Karpas-422 (cell line): ENCODE measurements at regions not wholly inside any gene's neighbourhood (a gene's known extent, or its start where the extent isn't known, plus 50 kb on each side); places are given as distances from the start of the nearest gene placed in this dataset.

Experiments used
- DNase-seq: peaks from one replicate; pipeline ENCODE4 v3.0.0-alpha.2; 2015
- H2AFZ ChIP-seq: fragments of 200-600 bp; sonication (generic); 2 replicates; pipeline ENCODE4 v1.6.1; 2014; ENCODE audit warnings: antibody characterized with exemption, low read length, mixed read lengths
- H3K27ac ChIP-seq: fragments of 200-600 bp; sonication (generic); 2 replicates; pipeline ENCODE4 v1.5.1; 2014; ENCODE audit warnings: mild to moderate bottlenecking, low read length, moderate library complexity
- H3K27me3 ChIP-seq: fragments of 200-600 bp; sonication (generic); 2 replicates; pipeline ENCODE4 v1.6.1; 2014; ENCODE audit warnings: low read length, mixed read lengths
- H3K36me3 ChIP-seq: fragments of 200-600 bp; sonication (generic); 2 replicates; pipeline ENCODE4 v1.6.1; 2014; ENCODE audit warnings: low read length, mixed read lengths; ENCODE audit not compliant: insufficient read depth
- H3K4me1 ChIP-seq: fragments of 200-600 bp; sonication (generic); 2 replicates; pipeline ENCODE4 v1.6.1; 2014; ENCODE audit warnings: mild to moderate bottlenecking, low read length, mixed read lengths
- H3K4me2 ChIP-seq: fragments of 200-600 bp; sonication (generic); 2 replicates; pipeline ENCODE4 v1.6.1; 2014; ENCODE audit warnings: low read length, low read depth, mild to moderate bottlenecking; ENCODE audit not compliant: poor library complexity, severe bottlenecking
- H3K4me3 ChIP-seq: fragments of 200-600 bp; sonication (generic); 2 replicates; pipeline ENCODE4 v1.5.1; 2014; ENCODE audit warnings: mild to moderate bottlenecking, antibody characterized with exemption, low read length, mixed read lengths
- H3K79me2 ChIP-seq: fragments of 200-600 bp; sonication (generic); 2 replicates; pipeline ENCODE4 v1.6.1; 2014; ENCODE audit warnings: mild to moderate bottlenecking, low read length, mixed read lengths
- H3K9ac ChIP-seq: fragments of 200-600 bp; sonication (generic); 2 replicates; pipeline ENCODE4 v1.6.0; 2014; ENCODE audit warnings: low read length
- H3K9me2 ChIP-seq: fragments of 200-600 bp; sonication (generic), shearing (Covaris generic); replicated peaks from 2 replicates; pipeline ENCODE4 v1.6.0; 2014; ENCODE audit warnings: mild to moderate bottlenecking, low read length, moderate library complexity; ENCODE audit not compliant: insufficient read depth
- H3K9me3 ChIP-seq: fragments of 300-700, 200-600 bp; sonication (generic); 2 replicates; pipeline ENCODE4 v1.6.1; 2014; ENCODE audit warnings: low read length, mixed read lengths
- H4K20me1 ChIP-seq: fragments of 200-600 bp; sonication (generic); 2 replicates; pipeline ENCODE4 v1.6.1; 2014; ENCODE audit warnings: mild to moderate bottlenecking, antibody characterized with exemption, low read length, low read depth; ENCODE audit not compliant: insufficient read depth

GRCh38 chr13:34708566-34709313, 233.3 kb upstream of the NBEA start:
- Histone ChIP-seq H3K9me2 (no peaks in the 10 kb centered on the region), H3K9me3 (no peaks in the 10 kb centered on the region), H3K27ac (no peak overlapping the region), H3K79me2 (no peaks in the 10 kb centered on the region), H3K4me3 (no peak overlapping the region), H3K27me3 (no peaks in the 10 kb centered on the region), H3K4me1 (no peaks in the 10 kb centered on the region), H4K20me1 (no peaks in the 10 kb centered on the region), H3K4me2 (no peak overlapping the region), H2AFZ (no peak overlapping the region), H3K36me3 (no peaks in the 10 kb centered on the region), H3K9ac (no peak overlapping the region)
- no peak for DNase-seq

GRCh38 chr13:34719060-34719875, 222.8 kb upstream of the NBEA start:
- Histone ChIP-seq H3K4me2 (no peak overlapping the region), H3K4me3 (no peak overlapping the region), H3K27me3 (no peaks in the 10 kb centered on the region), H3K36me3 (no peaks in the 10 kb centered on the region), H3K4me1 (no peaks in the 10 kb centered on the region), H3K27ac (no peak overlapping the region), H4K20me1 (no peaks in the 10 kb centered on the region), H3K79me2 (no peaks in the 10 kb centered on the region), H3K9me3 (no peaks in the 10 kb centered on the region), H2AFZ (no peak overlapping the region), H3K9ac (no peak overlapping the region), H3K9me2 (no peaks in the 10 kb centered on the region)
- DNase-seq, result no peak

- no peak for DNase-seq
- no peak overlapping the region for H3K4me3 ChIP-seq
Measured at GRCh38 chr13:34720618-34721017, 221.5 kb upstream of the NBEA start.

GRCh38 chr13:34721631-34722595, 220.2 kb upstream of the NBEA start:
- DNase-seq, result no peak

More at GRCh38 chr13:34720618-34721017, 221.5 kb upstream of the NBEA start:
- Histone ChIP-seq H4K20me1 (no peaks in the 10 kb centered on the region), H3K36me3 (no peaks in the 10 kb centered on the region), H3K9me2 (no peaks in the 10 kb centered on the region), H3K27ac (no peak overlapping the region), H2AFZ (no peak overlapping the region), H3K4me1 (no peaks in the 10 kb centered on the region), H3K4me2 (no peak overlapping the region), H3K9me3 (no peaks in the 10 kb centered on the region), H3K9ac (no peak overlapping the region), H3K79me2 (no peaks in the 10 kb centered on the region), H3K27me3 (no peaks in the 10 kb centered on the region)

GRCh38 chr13:34722922-34723321, 219.1 kb upstream of the NBEA start:
- H3K9me2 ChIP-seq, result no peaks in the 10 kb centered on the region
- H3K4me2 ChIP-seq, result no peak overlapping the region
- no peaks in the 10 kb centered on the region for H3K27me3 ChIP-seq
- H3K4me1 ChIP-seq, result no peaks in the 10 kb centered on the region
- no peak for DNase-seq
- no peaks in the 10 kb centered on the region for H3K79me2 ChIP-seq
- no peak overlapping the region for H2AFZ ChIP-seq
- H3K27ac ChIP-seq, result no peak overlapping the region
- H4K20me1 ChIP-seq, result no peaks in the 10 kb centered on the region
- H3K9ac ChIP-seq, result no peak overlapping the region
- H3K9me3 ChIP-seq, result no peaks in the 10 kb centered on the region
- no peaks in the 10 kb centered on the region for H3K36me3 ChIP-seq
- H3K4me3 ChIP-seq, result no peak overlapping the region

More at GRCh38 chr13:34721631-34722595, 220.2 kb upstream of the NBEA start:
- Histone ChIP-seq H3K4me1 (no peaks in the 10 kb centered on the region), H3K4me2 (no peak overlapping the region), H3K9ac (no peak overlapping the region), H2AFZ (no peak overlapping the region), H3K27ac (no peak overlapping the region), H3K36me3 (no peaks in the 10 kb centered on the region), H3K79me2 (no peaks in the 10 kb centered on the region), H3K9me2 (no peaks in the 10 kb centered on the region), H3K9me3 (no peaks in the 10 kb centered on the region), H3K4me3 (no peak overlapping the region), H3K27me3 (no peaks in the 10 kb centered on the region), H4K20me1 (no peaks in the 10 kb centered on the region)

GRCh38 chr13:34730961-34731360, 211.1 kb upstream of the NBEA start:
- Histone ChIP-seq H3K27ac (no peak overlapping the region), H3K4me3 (no peak overlapping the region), H4K20me1 (no peaks in the 10 kb centered on the region), H3K9me3 (no peaks in the 10 kb centered on the region), H3K4me1 (no peaks in the 10 kb centered on the region), H3K79me2 (no peaks in the 10 kb centered on the region), H3K9ac (no peak overlapping the region), H3K36me3 (no peaks in the 10 kb centered on the region), H3K9me2 (no peaks in the 10 kb centered on the region), H3K27me3 (no peaks in the 10 kb centered on the region; the same call in 1 of the 2 replicates), H2AFZ (no peak overlapping the region), H3K4me2 (no peak overlapping the region)
- DNase-seq, result no peak

GRCh38 chr13:34731486-34731885, 210.6 kb upstream of the NBEA start:
- H3K79me2 ChIP-seq, result no peaks in the 10 kb centered on the region
- H3K9me3 ChIP-seq, result no peaks in the 10 kb centered on the region
- no peak for DNase-seq
- no peak overlapping the region for H3K4me3 ChIP-seq
- H3K9ac ChIP-seq, result no peak overlapping the region
- H3K27ac ChIP-seq, result no peak overlapping the region
- H3K27me3 ChIP-seq, result no peaks in the 10 kb centered on the region; the same call in 1 of the 2 replicates
- H4K20me1 ChIP-seq, result no peaks in the 10 kb centered on the region
- H3K4me2 ChIP-seq, result no peak overlapping the region
- H3K4me1 ChIP-seq, result no peaks in the 10 kb centered on the region
- no peak overlapping the region for H2AFZ ChIP-seq
- H3K36me3 ChIP-seq, result no peaks in the 10 kb centered on the region
- H3K9me2 ChIP-seq, result no peaks in the 10 kb centered on the region
